Prostate gland (tissue), 2 donors: ENCODE measurements at regions not wholly inside any gene's neighbourhood (a gene's known extent, or its start where the extent isn't known, plus 50 kb on each side); places are given as distances from the start of the nearest gene placed in this dataset.
A peak's percentile ranks its signal among the peaks of the same experiment; 100 is the strongest.

Experiments used
- POLR2AphosphoS5 ChIP-seq: sonication (generic); formaldehyde crosslinking; IDR thresholded peaks from one replicate; pipeline ENCODE4 v1.6.1; 2017; ENCODE audit warnings: antibody characterized with exemption
- TF ChIP-seq, protein P1 (sequence below), 4 experiments: fragments of 200-600 bp in 2 of 4; fragments of 450-650 bp in 2 of 4; sonication (generic) in 2 of 4; IDR thresholded peaks; 1 replicate in 3 of 4; 2 replicates in 1 of 4; pipeline ENCODE4 v1.5.1; 2016 to 2019; ENCODE audit warnings: antibody characterized with exemption in 4 of 4, mild to moderate bottlenecking in 2 of 4, moderate library complexity in 2 of 4

DNA sequence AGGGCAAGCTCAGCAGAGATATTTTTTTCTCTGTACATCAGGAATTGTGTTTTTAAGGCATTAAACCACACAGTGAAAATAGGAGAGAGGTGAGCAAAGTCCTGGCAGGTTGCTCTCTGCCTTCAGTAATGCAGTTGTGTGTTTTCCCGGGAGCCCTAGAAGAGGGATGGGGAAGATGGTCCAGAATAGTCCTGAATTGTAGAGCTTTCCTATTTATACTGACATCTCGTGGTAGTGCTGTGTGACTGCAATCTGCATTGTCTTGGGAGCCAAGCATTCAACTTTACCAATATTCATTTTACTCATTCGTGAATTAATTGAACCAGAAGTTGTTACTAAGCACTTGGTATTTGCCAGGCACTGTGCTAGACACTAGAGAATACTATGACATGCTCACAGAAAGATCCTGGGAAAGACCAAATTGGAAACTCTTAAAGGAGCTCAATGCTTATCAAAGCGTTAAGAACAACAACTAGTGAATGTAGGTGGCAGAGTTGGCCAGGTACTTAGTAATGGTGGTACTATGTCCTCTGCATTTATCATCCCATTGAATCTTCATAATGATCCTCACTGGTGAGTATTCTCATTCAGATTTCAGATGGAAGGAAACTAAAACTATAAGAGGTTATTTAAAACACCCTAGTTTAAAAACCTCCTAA, 214.6 kb downstream of the TRIB2 start:
- TF ChIP-seq POLR2AphosphoS5: peak; percentile 52
- TF ChIP-seq, protein P1, sequence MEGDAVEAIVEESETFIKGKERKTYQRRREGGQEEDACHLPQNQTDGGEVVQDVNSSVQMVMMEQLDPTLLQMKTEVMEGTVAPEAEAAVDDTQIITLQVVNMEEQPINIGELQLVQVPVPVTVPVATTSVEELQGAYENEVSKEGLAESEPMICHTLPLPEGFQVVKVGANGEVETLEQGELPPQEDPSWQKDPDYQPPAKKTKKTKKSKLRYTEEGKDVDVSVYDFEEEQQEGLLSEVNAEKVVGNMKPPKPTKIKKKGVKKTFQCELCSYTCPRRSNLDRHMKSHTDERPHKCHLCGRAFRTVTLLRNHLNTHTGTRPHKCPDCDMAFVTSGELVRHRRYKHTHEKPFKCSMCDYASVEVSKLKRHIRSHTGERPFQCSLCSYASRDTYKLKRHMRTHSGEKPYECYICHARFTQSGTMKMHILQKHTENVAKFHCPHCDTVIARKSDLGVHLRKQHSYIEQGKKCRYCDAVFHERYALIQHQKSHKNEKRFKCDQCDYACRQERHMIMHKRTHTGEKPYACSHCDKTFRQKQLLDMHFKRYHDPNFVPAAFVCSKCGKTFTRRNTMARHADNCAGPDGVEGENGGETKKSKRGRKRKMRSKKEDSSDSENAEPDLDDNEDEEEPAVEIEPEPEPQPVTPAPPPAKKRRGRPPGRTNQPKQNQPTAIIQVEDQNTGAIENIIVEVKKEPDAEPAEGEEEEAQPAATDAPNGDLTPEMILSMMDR (IDR thresholded peaks at IDR 0.05): peak; percentile 46 to 85 (median 80)
